ENCODE measurements at regions not wholly inside any gene's neighbourhood (a gene's known extent, or its start where the extent isn't known, plus 50 kb on each side); places are given as distances from the start of the nearest gene placed in this dataset.

DNA sequence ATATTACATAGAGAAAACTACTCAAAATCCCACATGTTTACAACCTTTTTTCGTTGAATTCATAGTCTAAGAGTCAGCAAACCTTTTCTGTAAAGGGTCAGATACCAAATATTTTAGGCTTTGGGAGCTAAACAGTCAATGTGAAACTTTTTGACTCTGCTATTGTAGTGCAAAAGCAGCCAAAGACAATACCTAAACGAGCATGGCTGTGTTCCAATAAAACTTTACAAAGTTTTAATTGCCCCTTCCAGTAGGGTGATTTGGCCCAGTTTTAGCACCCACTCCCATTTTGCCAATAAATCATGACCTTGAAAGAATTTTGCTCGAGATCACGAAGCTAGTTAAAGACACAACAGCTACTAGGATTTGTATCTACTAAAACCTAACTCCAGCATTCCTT lies 147.2 kb downstream of the ANKRD50 start:
- no peak for DNase-seq (ENCODE audit: low spot score)

DNA sequence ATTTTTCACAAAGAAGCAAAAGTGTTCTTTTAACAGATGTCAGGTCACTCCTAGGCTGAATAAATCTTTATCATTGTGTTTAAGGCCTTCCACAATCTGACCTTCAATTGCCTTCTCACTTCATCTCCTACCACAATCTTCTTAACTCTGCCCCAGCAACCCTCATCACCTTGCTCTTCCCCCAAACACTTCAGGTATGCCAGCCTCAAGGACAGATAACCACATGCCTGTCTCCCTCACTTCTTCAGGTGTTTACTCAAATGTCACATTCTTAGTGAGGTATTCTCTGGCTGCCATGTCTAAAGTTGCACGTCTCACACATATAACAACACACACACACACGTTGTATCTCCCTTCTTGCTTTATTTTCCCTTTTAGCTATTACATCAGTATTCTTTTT lies 146.5 kb downstream of the ANKRD50 start:
- DNase-seq (ENCODE audit: low spot score) = no peak

DNA sequence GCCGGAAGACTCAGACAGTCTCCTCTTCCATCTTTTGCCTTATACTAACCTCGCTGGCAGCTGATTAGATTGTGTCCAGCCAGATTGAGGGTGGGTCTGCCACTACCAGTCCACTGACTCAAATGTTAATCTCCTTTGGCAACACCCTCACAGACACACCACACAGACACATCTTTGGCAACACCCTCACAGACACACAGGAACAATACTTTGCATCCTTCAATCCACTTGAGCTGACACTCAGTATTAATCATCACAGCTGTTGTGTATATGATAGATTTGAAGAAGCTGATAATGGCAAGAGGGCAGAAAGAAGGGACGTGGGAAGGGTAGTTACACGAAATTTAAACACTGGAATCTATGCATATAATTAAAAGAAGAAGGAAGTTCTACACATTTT lies 139.5 kb downstream of the ANKRD50 start:
- no peak for DNase-seq (ENCODE audit: low spot score)

DNA sequence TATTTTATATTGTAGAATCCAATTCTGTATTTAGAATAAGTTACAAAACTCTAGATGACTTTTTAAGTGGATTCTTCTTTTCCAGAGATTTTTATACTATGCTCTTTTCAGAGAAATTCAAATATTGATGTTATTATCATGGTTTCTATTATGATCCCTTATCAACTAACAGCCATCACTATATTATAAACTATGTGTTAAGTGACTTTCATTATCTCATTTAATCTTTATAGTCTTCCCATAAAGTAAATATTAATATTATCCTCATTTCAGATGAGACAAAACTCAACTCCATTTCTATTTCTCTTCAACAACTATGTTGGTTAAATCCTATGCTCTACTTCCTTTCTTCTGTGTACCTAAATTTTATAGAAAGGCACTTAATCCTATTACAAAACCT lies 132.6 kb downstream of the ANKRD50 start:
- no peak for DNase-seq (ENCODE audit: low spot score)

DNA sequence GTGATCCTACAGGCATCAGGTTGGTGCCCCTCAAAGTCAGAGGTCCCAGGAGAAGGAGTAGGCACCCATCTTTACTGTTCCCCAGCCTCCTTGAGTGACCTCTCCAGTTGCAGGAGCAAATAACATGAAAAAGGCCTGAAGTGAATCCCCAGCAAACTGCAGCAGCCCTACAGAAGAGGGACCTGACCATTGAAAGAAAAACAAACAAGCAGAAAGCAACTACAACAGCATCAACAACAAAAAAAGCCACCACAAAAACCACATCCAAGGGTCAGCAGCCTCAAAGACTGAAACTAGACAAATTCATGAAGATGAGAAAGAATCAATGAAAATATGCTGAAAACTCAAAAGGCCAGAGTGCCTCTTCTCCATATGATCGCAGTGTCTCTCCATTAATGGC lies 128.7 kb downstream of the ANKRD50 start:
- no peak for DNase-seq (ENCODE audit: low spot score)

DNA sequence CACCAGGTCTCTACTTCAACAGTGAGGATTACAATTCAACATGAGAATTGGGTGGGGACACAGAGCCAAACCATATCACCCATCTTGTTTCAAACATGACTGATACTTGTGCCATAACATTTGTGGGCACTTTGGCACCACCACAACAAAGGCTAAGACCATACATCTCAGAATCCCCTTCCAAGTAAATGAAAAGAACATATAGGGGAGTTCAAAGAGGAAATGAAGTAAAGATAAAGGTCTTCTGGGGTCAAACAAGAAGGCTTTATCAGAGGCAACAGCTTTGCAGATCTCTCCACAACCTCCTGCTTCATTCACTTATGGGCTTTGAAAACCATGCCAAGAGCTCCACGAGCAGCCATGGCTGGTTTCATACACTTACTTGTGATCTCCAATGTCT lies 122.7 kb downstream of the ANKRD50 start:
- no peak for DNase-seq (ENCODE audit: low spot score)

DNA sequence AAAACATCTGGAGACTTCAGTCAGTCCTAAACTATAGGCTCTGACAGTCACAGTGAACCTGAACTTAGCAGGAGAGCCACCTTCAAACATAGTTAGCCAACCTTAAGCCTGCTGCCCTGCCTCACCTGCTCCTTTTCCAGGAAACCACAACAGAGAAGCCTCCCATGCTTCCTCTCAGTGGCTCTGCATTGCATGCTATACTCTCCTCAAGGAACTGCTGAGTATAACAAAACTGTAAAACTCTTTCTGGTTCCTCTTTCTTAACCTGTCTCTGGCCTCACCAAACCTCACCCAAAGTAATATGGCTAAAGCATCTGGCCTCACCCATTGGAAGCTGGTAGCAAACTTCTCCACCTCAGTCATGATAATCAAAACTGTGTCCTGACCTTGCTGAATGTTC lies 122.1 kb downstream of the ANKRD50 start:
- no peak for DNase-seq (ENCODE audit: low spot score)

DNA sequence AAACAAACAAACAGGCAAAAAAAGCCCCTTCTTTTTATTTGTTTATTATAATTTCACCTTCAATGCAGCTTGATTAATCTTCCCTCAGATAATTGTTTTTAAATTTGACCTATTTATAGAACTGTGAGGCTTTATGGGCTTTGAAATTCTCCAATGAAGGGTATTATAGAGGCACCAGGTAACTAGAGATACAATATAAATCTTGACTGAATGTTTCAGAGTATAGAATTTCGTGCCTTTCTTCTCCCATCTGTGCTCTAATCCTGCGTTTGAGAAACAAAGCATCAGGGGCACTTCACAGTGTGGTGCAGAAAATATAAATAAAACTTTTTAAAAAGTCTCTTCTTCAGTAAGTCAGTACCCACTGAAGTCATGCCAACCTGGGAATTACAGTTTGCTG lies 120.9 kb downstream of the ANKRD50 start:
- no peak for DNase-seq (ENCODE audit: low spot score)

DNA sequence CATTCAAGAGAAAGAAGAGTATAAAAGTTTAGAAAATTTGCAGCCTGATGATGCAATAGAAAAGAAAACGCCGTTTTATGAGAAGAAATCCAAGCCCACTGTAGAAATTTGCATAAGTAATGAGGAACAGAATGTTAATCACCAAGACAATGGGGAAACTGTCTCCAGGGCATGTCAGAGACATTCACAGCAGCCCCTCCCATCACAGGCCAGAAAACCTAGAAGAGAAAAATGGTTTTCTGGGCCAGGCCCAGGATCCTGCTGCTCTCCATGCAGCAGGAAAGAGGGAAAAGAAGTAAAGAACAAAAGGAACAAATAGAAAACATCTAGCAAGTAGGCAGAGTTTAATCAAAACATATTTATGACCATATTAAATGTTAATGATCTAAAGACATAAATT lies 119.0 kb downstream of the ANKRD50 start:
- DNase-seq (ENCODE audit: low spot score) = no peak

DNA sequence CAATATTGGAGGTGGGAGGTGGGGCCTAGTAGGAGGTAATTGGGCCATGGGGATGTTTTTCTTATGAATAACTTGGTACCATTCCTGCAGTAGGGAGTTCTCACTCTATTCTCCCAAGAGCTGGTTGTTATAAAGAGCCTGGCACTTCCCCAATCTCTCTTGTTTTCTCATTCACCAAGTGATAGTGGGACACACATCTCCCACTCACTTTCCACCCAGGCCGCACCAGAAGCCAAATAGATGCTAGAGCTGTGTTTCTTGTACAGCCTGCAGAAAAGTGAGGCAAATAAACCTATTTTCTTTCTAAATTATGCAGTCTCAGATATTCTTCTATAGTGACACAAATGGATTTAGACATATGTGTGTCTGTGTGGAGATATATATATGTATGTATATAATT lies 117.6 kb downstream of the ANKRD50 start:
- DNase-seq (ENCODE audit: low spot score) = no peak

DNA sequence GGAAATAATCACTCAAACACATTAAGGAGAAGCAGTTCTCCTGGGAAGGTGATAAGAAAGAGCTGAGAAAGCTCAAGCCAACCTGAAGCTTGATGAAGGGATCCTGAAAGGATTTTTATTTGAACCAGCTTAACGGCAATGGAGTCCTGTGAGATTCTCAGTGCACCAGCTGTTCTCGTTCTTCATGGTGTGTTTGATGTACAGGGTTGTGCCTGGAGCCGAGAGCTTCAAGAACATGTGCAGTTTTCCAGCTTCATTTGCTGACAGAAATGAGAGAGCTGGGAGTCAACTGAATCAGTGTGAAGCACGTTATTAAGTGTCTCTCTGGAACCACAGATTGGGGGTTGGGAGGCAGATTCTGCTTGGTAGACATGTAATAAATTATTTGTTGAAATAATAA lies 115.7 kb downstream of the ANKRD50 start:
- DNase-seq (ENCODE audit: low spot score) = no peak

DNA sequence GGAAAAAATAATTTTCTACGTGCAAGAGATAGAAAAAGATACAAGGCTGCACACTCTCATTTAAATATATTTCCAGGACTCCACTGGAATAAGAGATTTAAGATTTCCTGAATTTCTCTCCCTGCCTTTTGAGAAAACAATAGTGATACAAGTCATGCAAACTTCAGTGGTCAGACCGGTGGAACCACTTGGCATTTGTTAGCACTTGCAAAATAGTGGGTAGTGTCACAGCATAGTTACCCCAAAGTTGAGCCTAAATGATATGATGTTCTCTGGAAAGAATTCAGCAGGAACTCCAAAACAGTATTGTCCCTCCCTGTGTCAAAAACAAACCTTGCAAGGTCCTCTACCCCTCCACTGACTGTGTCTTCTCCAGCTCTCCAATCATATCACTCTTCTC lies 102.3 kb downstream of the ANKRD50 start:
- no peak for DNase-seq (ENCODE audit: low spot score)

All from mesenteric fat pad (tissue), 1 donor.